ENCODE measurements at regions not wholly inside any gene's neighbourhood (a gene's known extent, or its start where the extent isn't known, plus 50 kb on each side); places are given as distances from the start of the nearest gene placed in this dataset.

GRCh38 chr5:129382921-129383672 lies 77.0 kb upstream of the ADAMTS19 start:
- H3K27me3 Mint-ChIP-seq (ENCODE audit: low read depth): no peaks in the 10 kb centered on the region
- no peaks in the 10 kb centered on the region for H3K36me3 Mint-ChIP-seq (ENCODE audit: low read depth)
- TF ChIP-seq CTCF (conservative IDR thresholded peaks at IDR 0.05): no peak
- H3K9me3 Mint-ChIP-seq: no peaks in the 10 kb centered on the region
- DNase-seq (ENCODE audit: low read depth, low spot score): no peak
- H3K4me3 Mint-ChIP-seq: no peak overlapping the region
- H3K27ac Mint-ChIP-seq (ENCODE audit: unreplicated experiment): no peak overlapping the region
- no peaks in the 10 kb centered on the region for H3K4me1 Mint-ChIP-seq

- H3K27me3 Mint-ChIP-seq (ENCODE audit: low read depth): no peaks in the 10 kb centered on the region
- no peaks in the 10 kb centered on the region for H3K4me1 Mint-ChIP-seq
- no peak for TF ChIP-seq CTCF (conservative IDR thresholded peaks at IDR 0.05)
- no peak for DNase-seq (ENCODE audit: low read depth, low spot score)
- no peaks in the 10 kb centered on the region for H3K36me3 Mint-ChIP-seq (ENCODE audit: low read depth)
- no peak overlapping the region for H3K4me3 Mint-ChIP-seq
- no peaks in the 10 kb centered on the region for H3K9me3 Mint-ChIP-seq
- no peak overlapping the region for H3K27ac Mint-ChIP-seq (ENCODE audit: unreplicated experiment)
Measured at GRCh38 chr5:129384193-129384592, 75.9 kb upstream of the ADAMTS19 start.

GRCh38 chr5:129384736-129385135 lies 75.4 kb upstream of the ADAMTS19 start:
- H3K4me1 Mint-ChIP-seq: no peaks in the 10 kb centered on the region
- H3K9me3 Mint-ChIP-seq: no peaks in the 10 kb centered on the region
- TF ChIP-seq CTCF (conservative IDR thresholded peaks at IDR 0.05): no peak
- DNase-seq (ENCODE audit: low read depth, low spot score): no peak
- H3K36me3 Mint-ChIP-seq (ENCODE audit: low read depth): no peaks in the 10 kb centered on the region
- H3K27me3 Mint-ChIP-seq (ENCODE audit: low read depth): no peaks in the 10 kb centered on the region
- no peak overlapping the region for H3K27ac Mint-ChIP-seq (ENCODE audit: unreplicated experiment)
- H3K4me3 Mint-ChIP-seq: no peak overlapping the region

GRCh38 chr5:129387944-129388343 lies 72.2 kb upstream of the ADAMTS19 start:
- Mint-ChIP-seq H3K4me1 (no peaks in the 10 kb centered on the region), H3K36me3 (ENCODE audit: low read depth) (no peaks in the 10 kb centered on the region), H3K27me3 (ENCODE audit: low read depth) (no peaks in the 10 kb centered on the region), H3K4me3 (no peak overlapping the region), H3K9me3 (no peaks in the 10 kb centered on the region), H3K27ac (ENCODE audit: unreplicated experiment) (no peak overlapping the region)
- no peak for DNase-seq (ENCODE audit: low read depth, low spot score)
- no peak for TF ChIP-seq CTCF (conservative IDR thresholded peaks at IDR 0.05)

- Mint-ChIP-seq H3K4me1 (no peaks in the 10 kb centered on the region), H3K4me3 (no peak overlapping the region), H3K27ac (ENCODE audit: unreplicated experiment) (no peak overlapping the region), H3K9me3 (no peaks in the 10 kb centered on the region), H3K36me3 (ENCODE audit: low read depth) (no peaks in the 10 kb centered on the region), H3K27me3 (ENCODE audit: low read depth) (no peaks in the 10 kb centered on the region)
- TF ChIP-seq CTCF (conservative IDR thresholded peaks at IDR 0.05): no peak
- DNase-seq (ENCODE audit: low read depth, low spot score): no peak
Measured at GRCh38 chr5:129392681-129393080, 67.4 kb upstream of the ADAMTS19 start.

Measured in neural crest cell (in vitro differentiated cells).